WI38 (cell line): ENCODE measurements at regions not wholly inside any gene's neighbourhood (a gene's known extent, or its start where the extent isn't known, plus 50 kb on each side); places are given as distances from the start of the nearest gene placed in this dataset.

Experiments
- H3K4me3 ChIP-seq: 2 replicates; pipeline ENCODE4 v1.5.1; 2011; ENCODE audit warnings: low read depth, mild to moderate bottlenecking, control low read depth, low read length
- TF ChIP-seq, protein P1 (sequence below): IDR thresholded peaks from 2 replicates; pipeline ENCODE4 v1.5.1; 2012; ENCODE audit warnings: low read depth, mild to moderate bottlenecking, control low read depth, low read length

GRCh38 chr4:30281986-30282385 is 438.2 kb upstream of the PCDH7 start:
- no peak overlapping the region for H3K4me3 ChIP-seq
- TF ChIP-seq, protein P1, sequence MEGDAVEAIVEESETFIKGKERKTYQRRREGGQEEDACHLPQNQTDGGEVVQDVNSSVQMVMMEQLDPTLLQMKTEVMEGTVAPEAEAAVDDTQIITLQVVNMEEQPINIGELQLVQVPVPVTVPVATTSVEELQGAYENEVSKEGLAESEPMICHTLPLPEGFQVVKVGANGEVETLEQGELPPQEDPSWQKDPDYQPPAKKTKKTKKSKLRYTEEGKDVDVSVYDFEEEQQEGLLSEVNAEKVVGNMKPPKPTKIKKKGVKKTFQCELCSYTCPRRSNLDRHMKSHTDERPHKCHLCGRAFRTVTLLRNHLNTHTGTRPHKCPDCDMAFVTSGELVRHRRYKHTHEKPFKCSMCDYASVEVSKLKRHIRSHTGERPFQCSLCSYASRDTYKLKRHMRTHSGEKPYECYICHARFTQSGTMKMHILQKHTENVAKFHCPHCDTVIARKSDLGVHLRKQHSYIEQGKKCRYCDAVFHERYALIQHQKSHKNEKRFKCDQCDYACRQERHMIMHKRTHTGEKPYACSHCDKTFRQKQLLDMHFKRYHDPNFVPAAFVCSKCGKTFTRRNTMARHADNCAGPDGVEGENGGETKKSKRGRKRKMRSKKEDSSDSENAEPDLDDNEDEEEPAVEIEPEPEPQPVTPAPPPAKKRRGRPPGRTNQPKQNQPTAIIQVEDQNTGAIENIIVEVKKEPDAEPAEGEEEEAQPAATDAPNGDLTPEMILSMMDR: no peak

DNA sequence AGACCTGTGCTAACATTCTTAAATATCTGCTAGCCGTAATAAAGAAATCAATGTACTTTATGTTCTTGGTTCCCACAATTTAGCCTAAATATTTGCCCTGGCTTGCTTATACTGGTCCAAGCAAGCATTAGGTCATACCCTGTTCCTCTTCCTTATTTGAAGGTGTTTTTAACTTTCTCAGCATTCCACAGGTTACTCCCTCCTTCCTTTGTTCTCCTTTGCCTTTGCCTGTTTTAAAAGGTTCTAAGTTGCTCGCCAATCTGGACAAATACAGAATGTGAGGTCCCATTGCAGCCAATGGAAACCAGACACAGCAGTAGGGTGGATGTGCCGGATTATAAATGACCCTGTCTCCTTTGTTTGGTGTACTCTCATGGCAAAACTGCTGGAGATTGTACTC is 436.8 kb upstream of the PCDH7 start:
- H3K4me3 ChIP-seq: no peak overlapping the region

DNA sequence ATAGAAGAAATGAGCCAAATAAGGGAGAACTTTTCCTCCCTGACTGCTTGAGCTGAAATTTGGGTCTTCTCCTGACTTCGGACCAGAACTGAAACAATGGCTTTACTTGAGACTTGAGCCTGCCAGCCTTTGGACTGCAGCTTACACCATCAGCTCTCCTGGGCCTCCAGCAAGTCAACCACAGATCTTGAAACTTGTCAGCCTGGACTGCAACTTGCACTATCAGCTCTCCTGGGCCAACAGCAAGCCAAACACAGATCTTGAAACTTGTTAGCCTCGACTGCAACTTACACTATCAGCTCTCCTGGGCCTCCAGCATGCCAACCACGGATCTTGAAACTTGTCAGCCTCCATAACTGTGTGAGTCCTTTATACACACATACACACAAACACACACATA is 425.9 kb upstream of the PCDH7 start:
- TF ChIP-seq, protein P1: no peak

More for the DNA sequence above, 436.8 kb upstream of the PCDH7 start:
- TF ChIP-seq, protein P1: no peak

DNA sequence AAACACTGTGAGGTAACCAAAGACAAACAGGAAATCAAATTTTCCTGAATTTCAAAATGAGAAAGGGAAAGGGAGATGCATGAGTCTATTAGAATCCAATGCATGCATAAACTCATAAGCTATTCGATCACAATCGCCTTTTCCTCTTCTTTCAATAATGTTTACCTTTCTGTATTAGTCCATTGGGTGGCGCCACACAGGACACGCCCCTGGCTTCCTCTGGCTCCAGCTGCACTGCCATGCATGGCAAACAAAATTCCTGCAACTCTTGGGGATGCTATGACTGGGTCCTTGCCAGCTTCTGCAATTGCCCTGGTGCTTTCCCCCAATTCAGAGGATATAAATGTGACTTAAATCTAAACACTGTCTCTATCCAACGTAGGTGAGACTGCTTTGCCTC is 424.5 kb upstream of the PCDH7 start:
- no peak overlapping the region for H3K4me3 ChIP-seq
- TF ChIP-seq, protein P1: no peak

More for the DNA sequence above, 425.9 kb upstream of the PCDH7 start:
- no peak overlapping the region for H3K4me3 ChIP-seq

GRCh38 chr4:30314001-30314400 is 406.2 kb upstream of the PCDH7 start:
- TF ChIP-seq, protein P1: no peak
- no peak overlapping the region for H3K4me3 ChIP-seq

GRCh38 chr4:30330894-30331652 is 389.1 kb upstream of the PCDH7 start:
- TF ChIP-seq, protein P1: no peak
- no peak overlapping the region for H3K4me3 ChIP-seq

GRCh38 chr4:30341731-30342130 is 378.4 kb upstream of the PCDH7 start:
- no peak overlapping the region for H3K4me3 ChIP-seq
- TF ChIP-seq, protein P1: no peak
